Lung (tissue), 11 donors: ENCODE measurements at regions not wholly inside any gene's neighbourhood (a gene's known extent, or its start where the extent isn't known, plus 50 kb on each side); places are given as distances from the start of the nearest gene placed in this dataset.

ENCODE experiments used
- ATAC-seq: fragments of 200-7000 bp; cut with Tn5 transposase; one replicate; pipeline ENCODE4 v1.9.1; 2020; ENCODE audit warnings: moderate number of reproducible peaks; ENCODE audit not compliant: insufficient read depth, low FRiP score
- DNase-seq, 3 donors: peaks; one replicate each; pipeline ENCODE4 v3.0.0-alpha.2; 2013 to 2017
- H3K27ac ChIP-seq, 2 donors: one replicate each; pipeline ENCODE4 v1.5.1; 2013; ENCODE audit warnings: mild to moderate bottlenecking in 2 of 2, moderate library complexity in 2 of 2, control low read depth in 1 of 2, inconsistent platforms in 1 of 2, low read depth in 1 of 2, low read length in 1 of 2
- H3K27me3 ChIP-seq, 3 donors: one replicate each; pipeline ENCODE4 v1.5.1; 2013; ENCODE audit warnings: low read length in 2 of 3; ENCODE audit not compliant: control insufficient read depth in 3 of 3, insufficient read depth in 3 of 3
- H3K36me3 ChIP-seq, 4 donors: one replicate each; pipeline ENCODE4 v1.5.1; 2013; ENCODE audit warnings: low read length in 4 of 4, mild to moderate bottlenecking in 1 of 4, moderate library complexity in 1 of 4; ENCODE audit not compliant: control insufficient read depth in 4 of 4, insufficient read depth in 4 of 4
- H3K4me1 ChIP-seq, 5 donors: one replicate each; pipeline ENCODE4 v1.5.1; 2013; ENCODE audit warnings: low read length in 5 of 5, mild to moderate bottlenecking in 2 of 5, moderate library complexity in 1 of 5; ENCODE audit not compliant: control insufficient read depth in 5 of 5, insufficient read depth in 5 of 5
- H3K4me3 ChIP-seq: one replicate; pipeline ENCODE4 v1.5.1; 2013; ENCODE audit warnings: mild to moderate bottlenecking, control low read depth, moderate library complexity
- H3K9ac ChIP-seq, 2 donors: one replicate each; pipeline ENCODE4 v1.5.1; 2013; ENCODE audit warnings: low read length in 2 of 2, control low read depth in 1 of 2; ENCODE audit not compliant: insufficient read depth in 1 of 2
- H3K9me3 ChIP-seq, 4 donors: one replicate each; pipeline ENCODE4 v1.5.1; 2013; ENCODE audit warnings: low read length in 3 of 4, mild to moderate bottlenecking in 1 of 4, moderate library complexity in 1 of 4; ENCODE audit not compliant: control insufficient read depth in 4 of 4, insufficient read depth in 3 of 4
- CTCF ChIP-seq: IDR thresholded peaks from 2 replicates; pipeline ENCODE4 v1.5.1; 2012; ENCODE audit warnings: mild to moderate bottlenecking; ENCODE audit errors: control extremely low read depth, extremely low read depth
- WGBS, 2 donors: extraction: QIAGEN DNeasy Blood & Tissue Kit; methylation state at CpG; one replicate each; pipeline ENCODE4 v1.1.7; 2013; 5-methylcytosine and 5-hydroxymethylcytosine counted together
- donor health status: control.
- donor health status: control.
- donor health status: Bipolar disorder and iron deficiency.
- donor health status: healthy.
- donor health status: DM: yes; HTN: yes; CAD: no.

DNA sequence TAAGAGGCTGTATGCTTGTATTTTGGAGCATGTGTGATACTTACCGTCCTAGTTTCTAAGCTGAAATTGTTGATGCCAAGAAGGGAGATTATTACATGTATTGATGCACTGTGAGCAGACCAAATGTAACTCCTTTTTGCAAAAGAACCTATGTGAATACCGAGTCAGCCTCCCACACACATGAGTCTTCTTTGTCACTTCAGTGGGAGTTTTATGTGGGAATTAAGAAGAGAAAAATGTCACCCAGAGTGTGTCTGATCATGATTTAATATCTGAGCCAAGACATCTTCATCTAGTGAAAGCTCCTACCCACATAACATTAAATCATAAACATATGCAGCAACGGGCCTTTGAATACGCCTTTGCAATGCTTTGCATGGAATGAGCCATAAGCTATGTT is 380.3 kb upstream of the ACTBL2 start:
- no peaks in the 10 kb centered on the region for H3K27me3 ChIP-seq
- H3K36me3 ChIP-seq = no peaks in the 10 kb centered on the region
- H3K9me3 ChIP-seq = no peaks in the 10 kb centered on the region
- ATAC-seq = no peak
- no peak overlapping the region for H3K4me3 ChIP-seq
- peaks cover 0 to 15% (median 0%) of the 10 kb centered on the region in 5 donors for H3K4me1 ChIP-seq
- 82 to 92% methylated on average over 4 of the region's 4 CpGs for WGBS, 2 donors
- TF ChIP-seq CTCF = no peak
- no peak for DNase-seq
- H3K9ac ChIP-seq = no peak overlapping the region
- H3K27ac ChIP-seq = peak overlapping the region in 1 of 2 donors; percentile 4

DNA sequence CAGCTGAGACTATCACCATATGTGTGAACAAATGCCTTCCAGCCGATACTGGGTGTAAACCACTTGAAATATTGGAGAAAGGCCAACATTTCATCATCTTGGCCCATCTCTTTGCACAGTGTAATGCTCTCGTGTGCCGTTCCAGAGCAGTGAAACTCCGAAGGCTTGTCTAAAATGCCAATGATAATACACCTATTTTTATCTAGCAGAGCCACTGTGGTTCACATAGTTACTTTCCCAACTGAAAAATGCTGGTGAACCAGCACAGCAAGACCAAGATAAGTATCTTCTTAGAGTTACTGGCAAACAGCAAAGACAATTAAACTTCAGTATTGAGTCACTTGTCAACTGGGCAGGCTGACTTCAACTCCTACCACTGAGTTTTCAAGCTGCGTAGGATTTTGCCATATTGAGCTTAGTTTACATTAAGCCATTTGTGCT is 379.9 kb upstream of the ACTBL2 start:
- 58 to 81% methylated on average over 5 of the region's 5 CpGs for WGBS, 2 donors
- H3K27me3 ChIP-seq = no peaks in the 10 kb centered on the region
- DNase-seq (peak in 1 of 3 donors; percentile 26), ATAC-seq (no peak)
- H3K4me1 ChIP-seq = peaks cover 0 to 16% (median 0%) of the 10 kb centered on the region in 5 donors
- H3K4me3 ChIP-seq = no peak overlapping the region
- no peak for TF ChIP-seq CTCF
- H3K27ac ChIP-seq = no peak overlapping the region
- no peaks in the 10 kb centered on the region for H3K9me3 ChIP-seq
- H3K9ac ChIP-seq = no peak overlapping the region
- no peaks in the 10 kb centered on the region for H3K36me3 ChIP-seq

GRCh38 chr5:57859626-57860025 is 377.0 kb upstream of the ACTBL2 start:
- no peak for DNase-seq
- Histone ChIP-seq H3K36me3 (no peaks in the 10 kb centered on the region), H3K9ac (no peak overlapping the region), H3K4me3 (no peak overlapping the region), H3K27ac (no peak overlapping the region), H3K4me1 (peaks cover 0 to 21% (median 0%) of the 10 kb centered on the region in 5 donors), H3K9me3 (no peaks in the 10 kb centered on the region), H3K27me3 (no peaks in the 10 kb centered on the region)
- no peak for TF ChIP-seq CTCF
- WGBS, 2 donors = 93 to 95% methylated on average over 3 of the region's 3 CpGs
- ATAC-seq = no peak

GRCh38 chr5:57858905-57859304 is 376.3 kb upstream of the ACTBL2 start:
- H3K9me3 ChIP-seq = no peaks in the 10 kb centered on the region
- H3K36me3 ChIP-seq = no peaks in the 10 kb centered on the region
- H3K4me1 ChIP-seq = peaks cover 0 to 27% (median 3%) of the 10 kb centered on the region in 5 donors
- DNase-seq (peak; percentile 67 to 91 (median 79)), ATAC-seq (no peak)
- H3K27ac ChIP-seq = no peak overlapping the region
- no peak for TF ChIP-seq CTCF
- H3K27me3 ChIP-seq = no peaks in the 10 kb centered on the region
- no peak overlapping the region for H3K4me3 ChIP-seq
- no peak overlapping the region for H3K9ac ChIP-seq
